GM12892 (cell line): ENCODE measurements at regions not wholly inside any gene's neighbourhood (a gene's known extent, or its start where the extent isn't known, plus 50 kb on each side); places are given as distances from the start of the nearest gene placed in this dataset.

Source experiments
- DNase-seq: peaks from one replicate; pipeline ENCODE4 v3.0.0; 2011; ENCODE audit not compliant: insufficient read length
- FAIRE-seq: peaks from 2 replicates; lab custom pipeline; 2011; peaks lifted over from hg19 to GRCh38; lab: Jason Lieb, UNC
- POLR2A ChIP-seq: IDR thresholded peaks from 2 replicates; pipeline ENCODE4 v1.6.1; 2011; ENCODE audit warnings: low read depth, low read length, control low read depth
- POLR2AphosphoS5 ChIP-seq: IDR thresholded peaks from 2 replicates; pipeline ENCODE4 v1.6.1; 2011; ENCODE audit warnings: low read depth, low read length, control low read depth
- TAF1 ChIP-seq: IDR thresholded peaks from 2 replicates; pipeline ENCODE4 v1.6.1; 2011; ENCODE audit warnings: low read depth, mild to moderate bottlenecking, control low read depth, low read length, borderline replicate concordance

DNA sequence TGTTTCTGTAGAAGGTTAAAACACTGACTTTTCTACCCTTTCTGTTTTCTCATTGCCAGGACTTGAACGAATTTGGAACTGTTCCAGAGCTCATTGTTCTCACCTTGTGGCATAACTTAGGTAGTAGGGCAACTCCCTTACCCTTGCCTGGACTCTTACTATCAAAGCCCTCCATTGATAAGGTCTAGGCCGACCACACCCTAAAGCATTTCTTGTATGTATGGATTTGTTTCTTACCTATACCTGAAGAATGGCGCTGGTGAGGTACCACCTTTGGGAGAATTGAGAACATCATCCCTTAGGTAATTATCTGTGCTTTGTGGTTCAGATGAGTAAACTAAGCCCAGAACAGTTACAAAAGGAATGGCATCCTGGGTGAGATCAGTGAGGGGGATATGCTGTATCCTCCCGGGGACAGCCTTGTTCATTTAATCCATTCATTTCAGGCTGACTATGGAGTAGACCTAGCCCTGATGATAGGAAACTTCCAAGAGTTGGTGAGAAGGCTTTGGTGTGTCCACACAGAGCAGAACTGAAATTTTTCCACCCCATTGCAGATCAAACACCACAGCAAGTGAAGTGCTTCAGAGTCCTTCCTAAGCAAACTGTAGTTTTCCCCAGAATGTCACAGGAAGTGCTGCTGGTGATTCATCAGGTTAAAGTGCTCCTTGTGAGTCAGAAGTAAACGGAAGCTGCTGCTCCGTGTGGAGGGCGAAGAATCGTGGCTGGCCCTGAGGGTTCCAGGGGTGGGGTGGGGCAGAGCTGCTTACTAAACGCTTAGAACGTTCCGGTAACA is 113.0 kb downstream of the TEX26 start:
- TF ChIP-seq POLR2AphosphoS5 (no peak), TAF1 (no peak), POLR2A (no peak)
- DNase-seq (no peak), FAIRE-seq (peak; percentile 74)

DNA sequence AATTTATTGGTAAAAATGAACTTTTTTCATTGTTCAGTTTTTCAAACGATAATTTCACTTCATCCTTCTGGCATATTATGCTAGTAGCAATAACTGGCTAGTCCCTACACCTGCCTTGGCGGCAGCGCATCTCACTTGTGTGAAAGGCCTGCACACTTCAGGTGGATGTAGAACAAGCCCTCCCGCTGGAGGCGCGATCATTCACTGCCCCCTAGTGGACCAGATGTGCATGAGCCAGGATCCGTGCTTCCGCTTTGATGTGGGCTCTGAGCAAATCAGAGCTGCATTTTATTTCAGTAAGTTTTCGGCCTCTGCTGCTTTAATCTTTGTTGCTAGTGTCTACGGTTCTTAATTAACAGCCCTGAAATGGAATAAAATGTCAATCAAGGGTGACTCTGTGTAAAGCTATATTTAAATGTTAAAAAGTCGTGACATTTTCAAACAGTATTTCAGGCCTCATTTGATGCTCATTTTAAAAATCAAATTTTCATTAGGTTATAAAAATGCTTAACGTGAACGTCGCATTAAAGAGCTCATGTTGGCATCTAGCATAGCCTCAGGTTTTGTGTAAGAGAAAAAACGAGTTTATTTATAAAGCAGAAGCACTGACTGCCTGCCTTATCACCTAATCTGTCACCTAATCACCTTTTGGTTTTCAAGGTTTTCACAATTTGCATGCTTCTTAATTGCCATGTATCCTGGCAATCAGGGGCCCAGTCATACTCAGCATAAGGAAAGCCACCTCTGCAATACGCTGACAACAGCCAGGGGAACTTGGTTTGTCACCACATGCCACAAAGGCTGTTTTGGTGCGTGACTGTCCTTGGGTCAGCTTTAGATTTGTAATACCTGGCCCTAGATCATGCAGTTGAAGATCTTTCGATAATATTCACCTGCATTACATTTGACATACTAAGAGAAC is 112.2 kb downstream of the TEX26 start:
- DNase-seq (peak; percentile 52), FAIRE-seq (peak; percentile 93)
- no peak for TF ChIP-seq TAF1
- no peak for TF ChIP-seq POLR2AphosphoS5
- no peak for TF ChIP-seq POLR2A

DNA sequence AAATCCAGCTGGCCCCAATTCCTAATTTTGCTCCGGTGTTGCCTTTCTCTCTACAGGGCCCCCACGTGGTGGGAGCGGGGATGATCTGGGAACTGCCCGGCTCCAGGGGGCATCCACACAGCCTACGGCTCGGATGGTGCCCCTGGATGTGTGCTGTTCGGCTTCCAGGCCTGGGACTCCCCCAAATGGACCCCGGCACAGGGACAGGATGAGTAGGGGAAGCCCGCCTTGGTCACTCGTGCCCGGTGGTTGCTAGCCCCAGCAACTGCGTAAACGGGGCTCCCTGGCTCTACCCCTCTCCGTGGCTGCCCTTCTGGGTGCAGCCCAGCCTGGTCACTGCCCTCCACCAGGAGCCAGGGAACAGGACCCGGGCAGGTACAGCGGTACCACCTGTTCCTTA is 111.5 kb downstream of the TEX26 start:
- DNase-seq (no peak), FAIRE-seq (no peak)

DNA sequence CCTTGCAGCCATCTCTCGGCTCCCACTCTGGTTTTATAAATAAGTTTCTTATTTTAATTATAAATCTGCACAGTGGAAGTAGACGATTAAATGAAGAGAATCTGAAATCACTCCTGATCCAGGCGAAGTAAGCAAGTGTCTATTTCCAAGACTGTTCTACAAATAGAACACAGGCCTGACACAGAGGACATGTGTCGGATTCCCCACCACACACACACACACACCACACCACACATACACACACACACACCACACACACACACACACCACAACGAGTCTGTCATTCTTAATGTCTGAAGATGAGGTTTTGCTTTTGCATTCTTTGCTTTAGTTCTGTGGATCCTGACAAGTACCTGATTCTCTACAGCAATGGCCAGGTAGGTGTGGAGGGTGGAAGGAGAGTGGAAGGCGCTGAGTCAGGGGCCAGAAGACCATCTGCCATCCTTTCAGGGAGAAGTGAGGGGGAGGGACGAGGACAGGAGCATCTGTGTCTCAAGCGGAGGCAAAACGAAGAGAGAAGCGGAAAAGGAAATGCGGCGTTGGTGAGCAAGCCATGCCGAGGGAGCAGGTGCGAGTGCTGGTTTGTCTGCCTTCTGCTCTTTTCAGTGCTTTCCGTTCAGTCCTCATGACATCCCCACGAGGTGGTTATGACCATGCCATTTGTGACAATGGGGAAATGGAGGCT is 110.2 kb downstream of the TEX26 start:
- no peak for DNase-seq
- TF ChIP-seq POLR2AphosphoS5 (no peak), TAF1 (no peak), POLR2A (no peak)
- no peak for FAIRE-seq

More for the DNA sequence above, 111.5 kb downstream of the TEX26 start:
- TF ChIP-seq POLR2AphosphoS5 (no peak), TAF1 (no peak), POLR2A (no peak)

DNA sequence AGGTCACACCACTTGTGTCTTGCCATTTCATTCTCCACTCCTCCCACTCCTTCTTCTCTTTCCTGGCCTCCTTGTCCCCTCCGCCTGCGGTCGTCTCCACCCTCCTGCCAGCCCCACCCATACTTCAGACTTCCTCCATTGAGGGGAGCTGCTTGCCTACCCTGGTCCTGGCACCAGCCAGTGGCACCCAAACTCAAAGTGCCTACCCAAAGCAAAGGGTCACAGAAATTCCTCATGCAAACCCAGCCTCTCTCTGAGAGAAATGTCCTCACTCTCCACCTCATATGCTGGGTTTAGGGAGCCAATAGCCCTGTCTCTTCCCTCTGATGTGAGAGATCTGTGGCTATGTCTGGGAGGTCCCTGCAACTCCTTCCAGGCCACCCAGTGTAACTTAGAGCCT is 109.6 kb downstream of the TEX26 start:
- FAIRE-seq: no peak
- TF ChIP-seq TAF1: no peak
- no peak for TF ChIP-seq POLR2AphosphoS5
- TF ChIP-seq POLR2A: no peak

DNA sequence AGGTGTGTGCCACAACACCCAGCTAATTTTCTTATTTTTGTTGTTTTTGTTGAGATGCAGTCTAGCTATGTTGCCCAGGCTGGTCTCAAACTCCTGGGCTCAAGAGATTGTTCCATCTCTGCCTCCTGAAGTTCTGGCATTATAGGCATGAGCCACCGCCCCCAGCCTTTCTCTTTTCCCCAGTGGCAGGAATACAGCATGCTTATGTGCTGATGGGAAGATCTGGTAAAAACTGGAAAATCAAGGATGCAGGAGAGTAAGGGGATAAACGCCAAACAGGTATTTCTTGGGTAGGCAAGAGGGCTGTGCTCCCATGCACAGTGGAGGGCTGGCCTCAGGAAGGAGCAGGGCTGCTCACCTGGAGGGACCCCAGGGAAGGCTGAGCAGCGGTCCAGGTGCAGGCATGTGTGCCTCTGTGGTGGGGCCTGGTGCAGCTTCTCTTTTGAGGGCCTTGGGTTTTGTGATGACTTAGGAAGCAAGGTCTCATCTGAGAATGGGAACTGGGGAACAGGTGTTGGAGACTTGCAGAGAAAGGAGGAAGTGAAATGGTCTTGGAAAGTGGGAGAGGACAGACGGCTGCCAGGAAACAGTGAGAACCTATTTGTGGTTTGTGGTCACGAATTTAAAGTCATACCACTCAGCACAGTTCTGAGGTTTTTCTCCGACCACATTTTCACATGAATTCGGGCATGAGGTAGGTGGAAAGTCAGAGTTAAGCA is 106.5 kb downstream of the TEX26 start:
- TF ChIP-seq TAF1 (no peak), POLR2A (no peak), POLR2AphosphoS5 (no peak)
- peak; percentile 77 for FAIRE-seq
- DNase-seq: peak; percentile 38

More for the DNA sequence above, 109.6 kb downstream of the TEX26 start:
- no peak for DNase-seq

DNA sequence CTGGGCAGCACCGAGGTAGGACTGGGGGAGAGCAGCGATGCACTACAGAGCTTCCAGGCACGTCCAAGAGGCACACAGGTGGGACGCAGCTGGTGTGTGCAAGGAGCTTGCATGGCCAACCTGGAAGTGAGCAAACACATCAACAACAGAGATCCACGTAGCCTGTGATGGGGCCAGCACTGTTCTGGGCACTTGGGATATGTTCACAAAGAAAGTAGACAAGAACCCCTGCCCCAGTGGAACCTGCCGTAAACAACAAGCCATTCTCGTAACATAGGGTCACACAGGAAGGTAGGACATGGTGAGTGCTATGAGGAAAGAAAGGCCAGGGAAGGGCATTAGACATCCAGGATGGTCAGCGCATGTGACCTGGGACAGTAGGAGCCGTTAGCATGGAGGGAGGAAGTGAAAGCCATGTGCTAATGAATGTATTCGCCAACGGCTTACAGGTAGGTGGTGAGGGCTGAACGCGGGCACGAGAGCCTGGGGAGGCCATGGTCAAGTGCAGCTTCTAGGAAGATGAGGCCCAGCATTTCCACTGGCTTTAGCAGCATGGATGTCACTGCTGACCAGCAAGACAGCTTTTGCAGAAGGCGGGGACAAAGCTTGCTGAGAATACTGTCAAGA is 105.5 kb downstream of the TEX26 start:
- FAIRE-seq (no peak), DNase-seq (no peak)
- no peak for TF ChIP-seq POLR2AphosphoS5
- TF ChIP-seq TAF1: no peak
- no peak for TF ChIP-seq POLR2A

DNA sequence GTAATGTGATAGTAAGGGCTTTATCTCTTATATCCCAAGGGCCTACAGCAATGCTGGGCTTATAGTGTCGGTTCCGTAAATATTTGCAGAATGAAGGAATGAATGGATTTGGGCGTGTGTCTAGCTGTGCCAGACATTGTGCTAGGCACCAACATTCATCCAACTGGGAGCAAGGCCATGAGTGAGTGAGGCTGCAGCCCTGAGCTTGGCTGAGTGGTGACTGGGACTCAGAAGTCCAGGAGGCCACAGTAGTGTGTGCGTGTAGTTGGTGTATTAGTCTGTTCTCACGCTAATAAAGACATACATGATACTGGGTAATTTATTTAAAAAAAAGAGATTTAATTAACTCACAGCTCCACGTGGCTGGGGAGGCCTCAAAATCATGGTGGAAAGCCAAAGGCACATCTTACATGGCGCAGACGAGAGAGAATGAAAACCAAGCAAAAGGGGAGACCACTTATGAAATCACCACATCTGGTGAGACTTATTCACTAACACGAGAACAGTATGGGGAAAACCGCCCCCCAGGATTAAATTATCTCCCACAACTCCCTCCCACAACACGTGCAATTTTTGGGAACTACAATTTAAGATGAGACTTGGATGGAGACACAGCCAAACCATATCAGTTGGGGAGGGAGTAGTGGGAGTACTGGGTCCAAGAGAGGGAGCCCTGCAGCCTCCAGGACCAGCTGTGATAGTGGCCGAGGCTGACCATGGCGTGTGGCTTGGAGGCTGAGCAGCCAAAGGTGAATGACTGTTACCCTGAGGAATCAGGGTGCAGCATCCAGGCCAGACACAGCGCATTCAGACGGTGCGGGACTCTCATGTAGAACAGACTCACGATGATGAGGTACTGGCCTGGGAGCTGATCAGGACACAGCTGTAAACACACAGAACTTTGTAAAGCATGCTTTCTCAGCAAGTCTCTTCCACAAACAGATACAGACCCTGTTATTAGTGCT is 104.6 kb downstream of the TEX26 start:
- FAIRE-seq (no peak), DNase-seq (no peak)
- TF ChIP-seq POLR2AphosphoS5 (no peak), TAF1 (no peak), POLR2A (no peak)

DNA sequence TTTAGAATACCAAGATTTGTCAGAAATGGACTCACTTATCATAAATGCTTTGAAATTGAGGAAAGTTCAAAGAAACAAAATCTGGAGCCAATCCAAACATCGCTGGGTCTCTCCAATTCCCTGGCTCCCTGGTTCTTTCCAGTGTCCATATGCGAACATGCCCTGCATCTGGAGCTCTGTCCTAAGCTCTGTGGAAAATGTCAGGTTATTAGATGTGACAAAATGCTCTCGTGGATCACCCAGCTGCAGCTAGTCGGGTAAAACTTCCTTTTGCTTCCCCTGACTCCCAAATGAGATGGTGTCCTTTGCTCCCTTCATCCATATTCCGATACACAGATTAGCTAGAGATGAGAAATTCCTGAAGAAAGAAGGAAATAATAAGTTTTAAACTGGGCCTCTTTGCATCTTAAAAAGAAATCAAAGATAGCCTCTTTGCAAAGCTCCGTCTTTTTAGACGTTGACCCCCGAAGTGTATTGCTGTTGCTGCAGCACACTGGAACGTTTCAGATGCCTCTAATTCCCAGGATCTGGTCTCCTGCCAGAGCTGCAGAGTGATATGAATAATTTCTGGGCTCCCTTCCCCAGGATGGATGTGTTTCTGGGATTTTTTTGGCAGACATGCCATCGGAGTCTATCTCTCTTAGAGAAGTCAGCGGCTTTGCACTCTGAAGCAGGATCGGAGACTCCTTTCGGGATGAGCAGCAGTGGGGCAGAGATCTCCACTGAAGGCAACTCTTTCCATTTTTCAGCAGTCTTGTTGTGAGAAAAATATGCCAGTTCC is 102.9 kb downstream of the TEX26 start:
- no peak for FAIRE-seq
- no peak for DNase-seq
- TF ChIP-seq POLR2A: no peak
- TF ChIP-seq TAF1: no peak
- TF ChIP-seq POLR2AphosphoS5: no peak
